Neuronal stem cell (in vitro differentiated cells): ENCODE measurements at regions not wholly inside any gene's neighbourhood (a gene's known extent, or its start where the extent isn't known, plus 50 kb on each side); places are given as distances from the start of the nearest gene placed in this dataset.

Experiments
- DNase-seq: peaks from one replicate; pipeline ENCODE4 v3.0.0-alpha.2; 2013; ENCODE audit warnings: low spot score
- H2AFZ ChIP-seq: one replicate; pipeline ENCODE4 v1.6.1; 2013; ENCODE audit warnings: mild to moderate bottlenecking, low read length, inconsistent platforms
- H2AK5ac ChIP-seq: 2 replicates; pipeline ENCODE4 v1.6.1; 2013; ENCODE audit warnings: low read depth, mild to moderate bottlenecking, inconsistent platforms, low read length, moderate library complexity, mixed read lengths
- H2BK120ac ChIP-seq: 2 replicates; pipeline ENCODE4 v1.6.1; 2013; ENCODE audit warnings: low read depth, mild to moderate bottlenecking, inconsistent platforms, low read length, moderate library complexity, mixed read lengths
- H2BK12ac ChIP-seq: one replicate; pipeline ENCODE4 v1.6.1; 2013; ENCODE audit warnings: low read length, inconsistent platforms
- H2BK15ac ChIP-seq: 2 replicates; pipeline ENCODE4 v1.6.1; 2013; ENCODE audit warnings: mild to moderate bottlenecking, low read length, inconsistent platforms, mixed read lengths
- H2BK5ac ChIP-seq: one replicate; pipeline ENCODE4 v1.6.1; 2013; ENCODE audit warnings: inconsistent platforms, mild to moderate bottlenecking, low read length, moderate library complexity
- H3K14ac ChIP-seq: one replicate; pipeline ENCODE4 v1.6.1; 2013; ENCODE audit warnings: low read length, inconsistent platforms
- H3K18ac ChIP-seq: 2 replicates; pipeline ENCODE4 v1.6.1; 2013; ENCODE audit warnings: low read length, inconsistent platforms
- H3K23ac ChIP-seq: 2 replicates; pipeline ENCODE4 v1.6.1; 2013; ENCODE audit warnings: low read depth, mild to moderate bottlenecking, mixed read lengths, low read length, inconsistent platforms; ENCODE audit not compliant: poor library complexity
- H3K27ac ChIP-seq: replicated peaks from 3 replicates; pipeline ENCODE4 v1.5.1; 2013; ENCODE audit warnings: low read length, inconsistent platforms
- H3K27me3 ChIP-seq, 3 experiments: 2 replicates each; pipeline ENCODE4 v1.6.1; 2013; ENCODE audit warnings: low read length in 3 of 3, mild to moderate bottlenecking in 2 of 3, inconsistent platforms in 1 of 3, low read depth in 1 of 3, mixed read lengths in 1 of 3, moderate library complexity in 1 of 3; ENCODE audit not compliant: control insufficient read depth in 3 of 3, insufficient read depth in 3 of 3
- H3K36me3 ChIP-seq, 2 donors: replicated peaks in 1 of 2; 2 replicates each; pipeline ENCODE4 v1.6.1; 2013; ENCODE audit warnings: low read length in 2 of 2; ENCODE audit not compliant: control insufficient read depth in 2 of 2, insufficient read depth in 2 of 2
- H3K4ac ChIP-seq: 2 replicates; pipeline ENCODE4 v1.6.1; 2013; ENCODE audit warnings: inconsistent platforms, mild to moderate bottlenecking, low read length, moderate library complexity
- H3K4me1 ChIP-seq, 2 donors: 1 replicate in 1 of 2; 2 replicates in 1 of 2; pipeline ENCODE4 v1.6.1; 2013; ENCODE audit warnings: low read length in 2 of 2, low read depth in 1 of 2; ENCODE audit not compliant: control insufficient read depth in 2 of 2, insufficient read depth in 1 of 2
- H3K4me2 ChIP-seq: one replicate; pipeline ENCODE4 v1.6.1; 2013; ENCODE audit warnings: mild to moderate bottlenecking, low read length, inconsistent platforms; ENCODE audit not compliant: insufficient read depth, poor library complexity, severe bottlenecking
- H3K4me3 ChIP-seq, 2 donors: 2 replicates each; pipeline ENCODE4 v1.5.1; 2013; ENCODE audit warnings: low read length in 2 of 2, mild to moderate bottlenecking in 2 of 2, inconsistent platforms in 1 of 2, moderate library complexity in 1 of 2
- H3K79me1 ChIP-seq: one replicate; pipeline ENCODE4 v1.6.1; 2013; ENCODE audit warnings: low read depth, mild to moderate bottlenecking, inconsistent platforms, low read length, moderate library complexity
- H3K9ac ChIP-seq: one replicate; pipeline ENCODE4 v1.6.1; 2013; ENCODE audit warnings: mild to moderate bottlenecking, low read depth, low read length, inconsistent platforms; ENCODE audit not compliant: poor library complexity
- H3K9me3 ChIP-seq, 2 donors: replicated peaks in 1 of 2; 2 replicates each; pipeline versions ENCODE3 to v1.6.1; 2013; ENCODE audit warnings: low read length in 2 of 2, mild to moderate bottlenecking in 2 of 2, inconsistent platforms in 1 of 2, low read depth in 1 of 2, mixed read lengths in 1 of 2, moderate library complexity in 1 of 2; ENCODE audit not compliant: control insufficient read depth in 2 of 2, insufficient read depth in 1 of 2
- H4K8ac ChIP-seq: one replicate; pipeline ENCODE4 v1.6.1; 2013; ENCODE audit warnings: low read depth, mild to moderate bottlenecking, inconsistent platforms, low read length, moderate library complexity
- H4K91ac ChIP-seq: one replicate; pipeline ENCODE4 v1.6.1; 2013; ENCODE audit warnings: low read length, low read depth, mild to moderate bottlenecking, inconsistent platforms; ENCODE audit not compliant: poor library complexity
- WGBS, 2 donors: extraction: QIAGEN DNeasy Blood & Tissue Kit; methylation state at CpG; one replicate each; pipeline ENCODE4 v1.1.7; 2013; ENCODE audit warnings: missing lambda C conversion rate in 2 of 2, mixed read lengths in 1 of 2; ENCODE audit not compliant: insufficient read length in 2 of 2, insufficient replicate concordance in 1 of 2; ENCODE audit errors: extremely low coverage in 2 of 2; 5-methylcytosine and 5-hydroxymethylcytosine counted together

DNA sequence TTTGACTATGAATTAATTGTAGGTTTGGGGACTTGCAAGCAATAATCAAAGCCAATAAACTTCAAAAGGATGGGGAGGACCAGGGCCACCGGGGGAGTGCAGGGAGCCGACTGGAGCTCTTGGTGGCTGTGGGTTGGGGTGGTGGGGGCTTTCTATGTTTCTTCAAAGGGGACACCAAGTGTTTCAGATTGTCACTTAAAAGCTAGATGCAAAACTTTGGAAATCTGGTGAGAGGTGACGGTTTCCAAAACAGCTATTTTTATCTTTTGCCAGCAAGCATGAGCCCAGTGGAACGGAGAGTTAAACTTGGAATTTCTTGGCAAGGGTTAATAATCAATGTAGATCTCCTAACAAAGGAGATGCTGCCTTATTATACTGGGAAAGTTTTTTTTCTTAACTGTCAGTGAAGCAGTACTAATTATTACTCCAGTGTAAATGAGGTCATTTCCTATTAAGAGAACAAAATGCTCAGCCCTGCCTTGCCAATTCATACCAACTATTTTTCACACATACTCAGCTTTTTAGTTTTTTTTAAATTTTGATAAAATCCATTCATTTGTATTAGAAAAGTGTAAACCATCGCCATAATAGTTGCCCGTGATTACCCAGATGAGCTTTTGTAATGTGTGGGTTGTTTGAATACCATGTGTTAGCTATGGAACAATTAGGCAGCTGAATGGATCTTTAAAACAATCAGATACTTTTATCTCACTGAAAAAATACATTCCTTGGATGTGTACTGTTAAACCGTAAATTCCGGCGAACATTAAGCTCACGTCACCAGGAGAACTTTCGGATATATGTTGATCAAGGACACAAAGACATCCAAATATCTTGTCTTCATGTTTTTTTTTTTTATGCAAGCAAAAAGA is 95.9 kb upstream of the ZNF536 start:
- no peaks in the 10 kb centered on the region for H3K36me3 ChIP-seq

DNA sequence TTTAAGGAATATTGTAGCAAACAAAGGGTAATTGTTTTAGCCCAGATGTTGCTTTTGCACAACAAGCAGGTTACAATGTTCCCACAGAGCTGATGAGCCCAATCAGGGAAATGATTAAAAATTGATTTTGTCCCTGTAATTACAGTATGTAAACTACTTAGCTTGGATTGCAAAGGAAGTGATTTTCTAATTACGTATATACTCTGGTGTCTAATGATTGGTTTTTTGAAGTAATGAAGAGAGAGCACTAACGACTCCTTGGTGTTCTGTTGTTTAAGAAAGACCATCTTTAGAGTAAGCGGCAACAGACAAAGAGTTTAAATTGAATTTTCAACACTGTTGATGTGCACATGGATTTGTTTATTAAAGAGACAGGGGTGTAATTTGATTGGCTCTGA is 95.3 kb upstream of the ZNF536 start:
- no CpG with 5 or more reads among the region's 3 CpGs for WGBS, 2 donors
- Histone ChIP-seq H2BK5ac (no peak overlapping the region), H3K4me1 (peaks cover 0 to 19% of the 10 kb centered on the region in 2 donors), H3K79me1 (no peaks in the 10 kb centered on the region), H4K91ac (no peak overlapping the region), H3K4me3 (no peak overlapping the region), H3K27me3 (no peaks in the 10 kb centered on the region), H2AK5ac (no peak overlapping the region), H3K4me2 (no peak overlapping the region), H3K36me3 (no peaks in the 10 kb centered on the region), H3K27ac (no peak overlapping the region), H2BK15ac (no peak overlapping the region), H4K8ac (no peak overlapping the region), H3K14ac (no peak overlapping the region), H2BK12ac (no peak overlapping the region), H3K9ac (no peak overlapping the region), H3K18ac (no peak overlapping the region), H2BK120ac (no peak overlapping the region), H3K4ac (no peak overlapping the region), H3K9me3 (peaks cover 4 to 10% of the 10 kb centered on the region in 2 donors), H2AFZ (no peak overlapping the region), H3K23ac (no peak overlapping the region)
- no peak for DNase-seq

More for the DNA sequence above, 95.9 kb upstream of the ZNF536 start:
- no peak overlapping the region for H3K4ac ChIP-seq
- no peak overlapping the region for H3K23ac ChIP-seq
- no peak overlapping the region for H3K4me3 ChIP-seq
- H3K27me3 ChIP-seq = no peaks in the 10 kb centered on the region
- no peak overlapping the region for H2AK5ac ChIP-seq
- H2BK120ac ChIP-seq = no peak overlapping the region
- H2BK12ac ChIP-seq = no peak overlapping the region
- peak overlapping the region; percentile 53 for H3K18ac ChIP-seq
- H3K4me2 ChIP-seq = no peak overlapping the region
- H3K79me1 ChIP-seq = no peaks in the 10 kb centered on the region
- no peak overlapping the region for H2AFZ ChIP-seq
- no peak overlapping the region for H3K27ac ChIP-seq
- H4K91ac ChIP-seq = no peak overlapping the region
- no peak overlapping the region for H3K14ac ChIP-seq
- H4K8ac ChIP-seq = no peak overlapping the region
- peaks cover 0 to 19% of the 10 kb centered on the region in 2 donors for H3K4me1 ChIP-seq
- WGBS, 2 donors = no CpG with 5 or more reads among the region's 11 CpGs
- peaks cover 4 to 10% of the 10 kb centered on the region in 2 donors for H3K9me3 ChIP-seq
- H3K9ac ChIP-seq = no peak overlapping the region
- H2BK15ac ChIP-seq = no peak overlapping the region
- no peak for DNase-seq
- H2BK5ac ChIP-seq = no peak overlapping the region

DNA sequence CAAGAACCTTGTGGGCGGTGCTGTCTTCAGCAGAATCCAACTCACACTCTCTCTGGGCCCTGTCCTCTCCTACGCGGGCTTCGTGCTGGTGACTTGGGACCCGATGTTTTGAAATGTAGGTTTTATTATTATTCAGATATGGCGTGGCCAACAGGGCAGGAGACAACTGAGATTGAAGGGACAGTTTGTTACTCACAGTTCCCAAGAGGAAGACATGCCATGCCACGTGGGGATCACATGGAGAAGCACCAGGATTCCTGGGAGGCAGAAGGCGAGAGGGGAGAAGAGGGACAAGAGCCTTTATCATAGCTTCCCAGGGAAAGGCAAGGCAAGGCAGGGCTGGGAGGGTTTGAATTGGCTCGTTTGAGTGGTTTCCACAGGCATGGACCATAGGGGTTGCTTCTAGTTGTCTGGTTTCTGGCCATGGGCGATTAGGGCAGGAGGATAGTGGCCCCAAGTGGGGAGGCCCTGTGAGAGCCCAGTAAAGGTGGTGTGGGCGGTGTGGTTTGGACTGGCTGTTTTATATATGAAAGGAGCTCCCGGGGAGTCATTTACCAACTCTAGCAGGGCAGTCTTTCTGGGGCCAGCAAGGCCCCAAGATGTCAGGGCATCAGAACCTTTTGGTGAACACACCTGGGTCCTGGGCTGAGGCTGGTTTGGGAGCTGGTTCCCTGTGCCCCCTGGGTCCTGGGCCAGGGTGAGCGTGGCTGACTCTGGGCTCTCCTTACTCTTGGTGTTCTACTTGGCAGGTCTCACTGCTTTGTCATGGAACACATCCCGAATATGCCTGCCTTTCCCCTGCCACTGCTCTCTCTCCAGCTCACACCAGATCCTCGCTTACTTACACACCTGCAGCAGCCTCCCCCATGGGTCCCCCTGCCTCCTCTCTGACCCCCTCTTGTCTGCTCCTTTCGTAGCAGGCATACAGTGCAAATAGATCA is 94.0 kb upstream of the ZNF536 start:
- no peak overlapping the region for H3K4me2 ChIP-seq
- no peaks in the 10 kb centered on the region for H3K27me3 ChIP-seq
- H2AFZ ChIP-seq = no peak overlapping the region
- H3K4me3 ChIP-seq = no peak overlapping the region
- H3K9ac ChIP-seq = no peak overlapping the region
- no peak overlapping the region for H4K8ac ChIP-seq
- H3K79me1 ChIP-seq = no peaks in the 10 kb centered on the region
- peaks cover 1 to 2% of the 10 kb centered on the region in 2 donors for H3K9me3 ChIP-seq
- no peak for DNase-seq
- H2BK12ac ChIP-seq = peak overlapping the region; percentile 24
- H3K4me1 ChIP-seq = peaks cover 2 to 19% of the 10 kb centered on the region in 2 donors
- H3K27ac ChIP-seq = no peak overlapping the region
- H3K23ac ChIP-seq = no peak overlapping the region
- no CpG with 5 or more reads among the region's 16 CpGs for WGBS, 2 donors
- H3K36me3 ChIP-seq = no peaks in the 10 kb centered on the region
- peak overlapping the region; percentile 23 for H3K14ac ChIP-seq
- H4K91ac ChIP-seq = no peak overlapping the region
- H3K18ac ChIP-seq = peak overlapping the region; percentile 30
- no peak overlapping the region for H2BK120ac ChIP-seq
- H3K4ac ChIP-seq = no peak overlapping the region
- peak overlapping the region; percentile 11 for H2BK15ac ChIP-seq
- H2BK5ac ChIP-seq = no peak overlapping the region
- H2AK5ac ChIP-seq = peak overlapping the region; percentile 8

DNA sequence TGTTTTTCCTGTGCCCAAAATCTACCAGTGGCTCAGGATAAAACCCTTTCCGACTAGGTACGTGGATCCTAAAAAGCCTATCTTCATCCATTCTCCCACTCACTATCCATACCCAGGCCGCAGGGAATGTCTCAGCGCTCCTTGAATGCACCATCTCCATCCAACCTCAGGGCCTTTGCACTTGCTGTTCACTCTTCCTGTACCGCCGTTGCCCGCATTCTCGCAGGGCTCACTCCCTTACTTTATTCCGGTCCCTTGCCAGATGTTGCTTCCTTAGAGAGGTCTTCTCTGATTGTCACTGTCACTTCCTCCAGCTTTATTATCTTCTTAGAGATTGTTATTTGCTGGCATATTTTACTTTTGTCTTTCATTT is 93.3 kb upstream of the ZNF536 start:
- H2BK12ac ChIP-seq = no peak overlapping the region
- no peak overlapping the region for H2AFZ ChIP-seq
- H3K9me3 ChIP-seq = peaks cover 0 to 2% of the 10 kb centered on the region in 2 donors
- no peaks in the 10 kb centered on the region for H3K27me3 ChIP-seq
- DNase-seq = no peak
- H2AK5ac ChIP-seq = no peak overlapping the region
- no peaks in the 10 kb centered on the region for H3K79me1 ChIP-seq
- no peak overlapping the region for H3K18ac ChIP-seq
- no peak overlapping the region for H3K4me2 ChIP-seq
- no peak overlapping the region for H2BK15ac ChIP-seq
- no peak overlapping the region for H3K14ac ChIP-seq
- no peak overlapping the region for H2BK120ac ChIP-seq
- H4K8ac ChIP-seq = no peak overlapping the region
- no peaks in the 10 kb centered on the region for H3K36me3 ChIP-seq
- no peak overlapping the region for H3K23ac ChIP-seq
- H4K91ac ChIP-seq = no peak overlapping the region
- peaks cover 2 to 19% of the 10 kb centered on the region in 2 donors for H3K4me1 ChIP-seq
- H2BK5ac ChIP-seq = no peak overlapping the region
- no CpG with 5 or more reads among the region's 9 CpGs for WGBS, 2 donors
- H3K4me3 ChIP-seq = no peak overlapping the region
- H3K27ac ChIP-seq = no peak overlapping the region
- no peak overlapping the region for H3K4ac ChIP-seq
- H3K9ac ChIP-seq = no peak overlapping the region
